Colonic mucosa (tissue), 4 donors: ENCODE measurements at regions not wholly inside any gene's neighbourhood (a gene's known extent, or its start where the extent isn't known, plus 50 kb on each side); places are given as distances from the start of the nearest gene placed in this dataset.

Source experiments
- DNase-seq: peaks from one replicate; pipeline ENCODE4 v3.0.0-alpha.2; 2020
- H3K27ac ChIP-seq: fragments of 200-600 bp; one replicate; pipeline ENCODE4 v1.8.0; 2021
- H3K27me3 ChIP-seq: fragments of 200-600 bp; one replicate; pipeline ENCODE4 v1.8.0; 2021
- H3K36me3 ChIP-seq: fragments of 200-600 bp; one replicate; pipeline ENCODE4 v1.8.0; 2021
- H3K4me1 ChIP-seq: fragments of 200-600 bp; one replicate; pipeline ENCODE4 v1.8.0; 2021; ENCODE audit warnings: mild to moderate bottlenecking
- H3K4me3 ChIP-seq: fragments of 200-600 bp; one replicate; pipeline ENCODE4 v1.8.0; 2021
- H3K9ac ChIP-seq, 2 donors: one replicate each; pipeline ENCODE4 v1.7.0; 2013; ENCODE audit warnings: control low read depth in 2 of 2, low read depth in 2 of 2, low read length in 2 of 2
- H3K9me3 ChIP-seq: fragments of 200-600 bp; one replicate; pipeline ENCODE4 v1.8.0; 2021
- CTCF ChIP-seq: fragments of 200-600 bp; IDR thresholded peaks from one replicate; pipeline ENCODE4 v1.8.0; 2022; ENCODE audit warnings: antibody characterized with exemption, mild to moderate bottlenecking
- intact Hi-C: fragments of 100-400 bp; cut with DNase I; formaldehyde crosslinking; loops from one replicate; pipeline ENCODE4 v1.14.1; 2022
- donor health status: healthy.
- donor health status: DM: no; HTN: no; CAD: no.
- donor health status: DM: no; HTN: no; CAD: no.

- H3K9ac ChIP-seq = no peak overlapping the region
- no peak for DNase-seq
- TF ChIP-seq CTCF = no peak
- H3K36me3 ChIP-seq = no peaks in the 10 kb centered on the region
- intact Hi-C loops = no loop called here
- H3K27ac ChIP-seq = no peak overlapping the region
- no peaks in the 10 kb centered on the region for H3K9me3 ChIP-seq
- no peaks in the 10 kb centered on the region for H3K4me1 ChIP-seq
- no peak overlapping the region for H3K4me3 ChIP-seq
- H3K27me3 ChIP-seq = no peaks in the 10 kb centered on the region
These were observed 127.2 kb upstream of the B3GAT1 start for GRCh38 chr11:134539285-134539684.

- H3K9me3 ChIP-seq = no peaks in the 10 kb centered on the region
- TF ChIP-seq CTCF = no peak
- H3K27me3 ChIP-seq = no peaks in the 10 kb centered on the region
- intact Hi-C loops = no loop called here
- no peak overlapping the region for H3K27ac ChIP-seq
- no peak overlapping the region for H3K9ac ChIP-seq
- no peaks in the 10 kb centered on the region for H3K36me3 ChIP-seq
- H3K4me3 ChIP-seq = no peak overlapping the region
- DNase-seq = no peak
- no peaks in the 10 kb centered on the region for H3K4me1 ChIP-seq
These were observed 126.7 kb upstream of the B3GAT1 start for GRCh38 chr11:134538742-134539141.

GRCh38 chr11:134537941-134538340 lies 125.9 kb upstream of the B3GAT1 start:
- H3K27ac ChIP-seq = no peak overlapping the region
- H3K9ac ChIP-seq = no peak overlapping the region
- DNase-seq = no peak
- no peaks in the 10 kb centered on the region for H3K4me1 ChIP-seq
- intact Hi-C loops = no loop called here
- H3K36me3 ChIP-seq = no peaks in the 10 kb centered on the region
- no peak for TF ChIP-seq CTCF
- H3K9me3 ChIP-seq = no peaks in the 10 kb centered on the region
- no peak overlapping the region for H3K4me3 ChIP-seq
- H3K27me3 ChIP-seq = no peaks in the 10 kb centered on the region

GRCh38 chr11:134537296-134537695 lies 125.3 kb upstream of the B3GAT1 start:
- no peaks in the 10 kb centered on the region for H3K4me1 ChIP-seq
- no peaks in the 10 kb centered on the region for H3K9me3 ChIP-seq
- H3K27ac ChIP-seq = no peak overlapping the region
- intact Hi-C loops = no loop called here
- DNase-seq = no peak
- TF ChIP-seq CTCF = no peak
- no peak overlapping the region for H3K4me3 ChIP-seq
- no peaks in the 10 kb centered on the region for H3K27me3 ChIP-seq
- no peak overlapping the region for H3K9ac ChIP-seq
- H3K36me3 ChIP-seq = no peaks in the 10 kb centered on the region

- H3K9ac ChIP-seq = no peak overlapping the region
- no peak for DNase-seq
- H3K4me1 ChIP-seq = no peaks in the 10 kb centered on the region
- intact Hi-C loops = no loop called here
- no peak for TF ChIP-seq CTCF
- H3K9me3 ChIP-seq = no peaks in the 10 kb centered on the region
- H3K27ac ChIP-seq = no peak overlapping the region
- no peaks in the 10 kb centered on the region for H3K36me3 ChIP-seq
- H3K4me3 ChIP-seq = no peak overlapping the region
- no peaks in the 10 kb centered on the region for H3K27me3 ChIP-seq
These were observed 124.6 kb upstream of the B3GAT1 start for GRCh38 chr11:134536677-134537076.

GRCh38 chr11:134536219-134536618 lies 124.2 kb upstream of the B3GAT1 start:
- Histone ChIP-seq H3K4me3 (no peak overlapping the region), H3K9ac (no peak overlapping the region), H3K4me1 (no peaks in the 10 kb centered on the region), H3K27ac (no peak overlapping the region), H3K27me3 (no peaks in the 10 kb centered on the region), H3K9me3 (no peaks in the 10 kb centered on the region), H3K36me3 (no peaks in the 10 kb centered on the region)
- intact Hi-C loops = no loop called here
- no peak for DNase-seq
- TF ChIP-seq CTCF = no peak
